Caki2 (cell line): ENCODE measurements at regions not wholly inside any gene's neighbourhood (a gene's known extent, or its start where the extent isn't known, plus 50 kb on each side); places are given as distances from the start of the nearest gene placed in this dataset.

Experiments
- DNase-seq: peaks from one replicate; pipeline ENCODE4 v3.0.0-alpha.2; 2015; ENCODE audit warnings: low read depth
- in situ Hi-C: cut with HindIII; loops from 2 replicates; pipeline ENCODE4 v1.10.0; 2016; ENCODE audit warnings: low sequenced_read_pairs, low pct_unique_long_range_greater_than_20kb, mixed read lengths

DNA sequence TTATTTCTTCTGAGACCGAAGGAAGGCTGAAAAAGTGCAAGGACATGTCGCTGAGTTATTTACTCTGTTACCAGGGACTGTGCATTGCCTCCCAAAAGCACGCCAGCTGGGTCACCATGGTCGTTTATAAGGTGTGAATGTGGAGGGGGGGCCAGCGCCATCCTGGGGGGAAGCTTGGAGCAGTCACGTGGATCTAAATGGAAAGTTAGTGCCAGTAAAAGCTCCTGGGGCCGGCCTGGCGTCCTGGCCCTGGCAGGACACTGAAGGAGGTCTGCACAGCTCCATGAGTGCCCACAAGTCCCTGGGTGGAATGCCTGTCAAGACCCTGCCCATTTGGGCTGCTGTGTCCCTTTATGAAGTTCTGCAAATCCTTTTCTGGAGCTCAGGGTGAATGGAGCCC, 82.6 kb downstream of the C16orf95 start:
- in situ Hi-C loops: no loop called here

DNA sequence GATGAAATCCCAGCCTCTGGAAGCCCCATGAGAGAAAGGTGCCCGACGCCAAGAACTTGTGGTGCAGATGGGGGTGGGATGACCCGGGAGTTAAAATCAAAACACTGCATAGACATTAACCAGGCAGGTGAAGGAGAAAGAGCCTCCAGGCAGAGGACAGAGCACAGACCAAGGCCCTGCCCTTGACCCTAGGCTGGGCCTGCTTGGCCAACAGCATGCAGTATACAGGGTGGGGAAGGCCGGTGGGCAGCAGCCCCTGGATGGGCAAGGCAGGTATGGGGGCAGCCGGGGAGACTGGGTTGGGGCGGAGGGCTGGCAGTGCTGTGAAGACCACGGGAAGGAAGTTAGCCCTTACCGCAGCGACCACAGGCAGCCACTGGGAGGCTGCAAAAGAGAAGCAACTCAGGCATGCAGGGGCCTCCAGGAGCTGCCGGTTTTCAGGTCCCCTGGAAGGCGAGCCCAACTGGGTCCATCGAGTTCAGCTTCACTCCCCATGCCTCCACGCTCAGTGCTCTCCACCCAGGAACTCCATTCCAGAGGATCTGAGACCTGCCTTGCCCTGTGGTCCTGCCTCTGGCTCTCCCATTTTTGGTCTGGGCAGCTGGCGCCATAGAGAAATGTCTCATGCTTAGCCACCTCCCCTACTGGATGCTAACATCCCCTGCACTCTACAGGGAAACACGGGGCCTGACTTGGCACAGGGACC, 81.2 kb downstream of the C16orf95 start:
- in situ Hi-C loops: no loop called here
- no peak for DNase-seq

More for the DNA sequence above, 82.6 kb downstream of the C16orf95 start:
- DNase-seq: no peak

DNA sequence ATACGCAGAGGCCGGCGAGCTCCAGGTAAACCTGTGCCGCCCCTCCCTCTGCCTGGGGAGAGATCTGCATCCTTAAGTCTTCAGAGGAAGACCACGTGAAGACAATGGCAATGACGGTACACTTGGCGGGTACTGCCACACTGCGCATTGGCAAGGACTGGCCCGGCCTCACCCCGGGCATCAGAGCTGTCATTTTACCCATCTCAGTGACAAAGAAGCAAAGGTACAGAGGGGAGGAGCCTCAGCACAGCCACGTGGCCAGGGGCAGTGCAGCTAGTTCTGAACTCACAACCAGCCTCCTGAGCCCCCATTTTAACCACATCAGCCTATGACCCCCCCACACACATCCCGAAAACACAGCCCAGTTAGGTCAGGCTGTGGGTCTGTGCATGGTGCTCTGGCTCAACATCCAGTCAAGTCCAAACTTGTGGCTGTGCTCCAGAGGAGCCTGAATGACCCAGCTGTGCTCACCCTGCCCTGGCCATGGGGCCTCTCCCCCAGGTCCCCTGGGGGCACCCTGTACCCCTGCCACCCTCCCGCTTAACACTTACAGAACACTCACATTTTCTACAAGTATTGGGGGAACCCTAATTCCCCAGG, 80.6 kb downstream of the C16orf95 start:
- no peak for DNase-seq
- in situ Hi-C loops: no loop called here

DNA sequence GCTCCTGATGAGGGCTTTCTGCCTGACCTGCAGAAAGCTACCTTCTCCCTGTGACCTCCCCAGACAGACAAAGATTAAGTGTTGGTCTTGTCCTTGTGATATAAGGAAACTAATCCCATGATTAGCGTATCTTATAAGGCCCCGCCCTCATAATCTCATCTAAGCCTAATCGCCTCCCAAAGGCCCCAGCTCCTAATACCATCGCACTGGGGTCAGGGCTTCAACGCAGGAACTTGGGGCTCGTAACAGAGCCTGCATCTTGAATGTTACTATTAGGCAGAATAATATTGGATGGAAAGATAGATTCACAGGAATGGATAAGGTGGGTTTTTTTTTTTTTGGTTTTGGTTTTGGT, 78.9 kb downstream of the C16orf95 start:
- in situ Hi-C loops: no loop called here
- DNase-seq: no peak

DNA sequence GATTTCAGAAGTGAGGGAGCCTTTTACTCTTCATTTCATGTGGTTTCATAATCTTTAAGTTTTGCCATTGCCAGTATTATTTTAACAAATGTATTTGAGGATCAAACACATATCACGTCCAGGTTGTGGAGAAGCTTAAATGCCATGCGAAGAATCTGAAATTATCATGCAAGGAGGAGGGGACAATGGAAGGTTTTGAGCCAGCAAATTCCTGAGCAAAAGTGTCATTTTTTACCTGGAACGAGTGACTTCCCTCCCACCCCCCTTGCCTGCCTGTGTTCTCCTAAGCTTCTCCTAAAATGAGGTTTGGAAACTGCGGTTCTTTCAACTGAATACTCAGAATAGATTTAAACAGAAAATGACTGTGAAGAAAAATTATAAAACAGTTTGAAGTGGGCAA, 77.6 kb downstream of the C16orf95 start:
- in situ Hi-C loops: no loop called here
- DNase-seq: no peak

DNA sequence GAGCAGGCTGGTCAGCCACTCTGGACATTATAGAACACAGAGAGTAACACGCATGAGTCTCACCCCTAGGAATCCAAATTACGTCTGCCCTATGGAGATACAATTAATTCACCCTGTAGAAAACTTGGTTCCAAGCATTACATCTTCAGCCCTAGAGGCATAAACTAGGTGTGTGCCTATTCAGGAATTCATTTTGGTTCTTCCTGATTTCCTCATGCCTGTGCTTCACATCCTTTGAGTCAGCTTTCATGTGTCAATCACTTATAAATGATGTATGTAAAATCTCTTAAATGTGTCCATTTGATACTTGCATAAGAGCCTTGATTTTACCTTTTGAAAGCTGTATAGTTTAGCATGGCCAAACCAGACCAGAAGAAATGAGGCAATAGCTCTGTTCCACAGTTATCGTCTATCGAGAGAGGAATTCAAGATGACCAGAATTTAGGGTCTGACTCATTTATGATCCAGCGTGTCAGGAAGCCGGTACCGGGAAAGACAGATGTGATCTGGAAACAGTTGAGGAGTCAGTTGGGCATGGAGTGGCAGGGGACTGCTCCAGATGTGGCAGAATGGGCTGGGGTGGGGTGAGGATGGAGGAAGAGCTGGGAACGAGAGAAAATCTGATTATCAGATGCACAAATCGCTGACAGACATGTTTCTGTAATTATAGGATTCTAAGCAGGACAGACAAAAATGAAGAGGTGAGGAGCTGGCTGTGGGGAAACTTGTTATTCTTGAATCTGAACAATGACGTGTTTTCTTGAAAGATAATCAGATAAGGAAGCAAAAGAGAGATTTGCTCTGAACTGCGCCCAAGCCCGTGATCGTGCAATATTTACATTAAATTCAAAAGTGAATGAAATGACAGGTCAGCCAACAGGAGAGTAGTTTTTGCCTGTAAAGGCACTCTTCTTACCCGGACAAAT, 76.7 kb downstream of the C16orf95 start:
- DNase-seq: no peak
- in situ Hi-C loops: no loop called here

DNA sequence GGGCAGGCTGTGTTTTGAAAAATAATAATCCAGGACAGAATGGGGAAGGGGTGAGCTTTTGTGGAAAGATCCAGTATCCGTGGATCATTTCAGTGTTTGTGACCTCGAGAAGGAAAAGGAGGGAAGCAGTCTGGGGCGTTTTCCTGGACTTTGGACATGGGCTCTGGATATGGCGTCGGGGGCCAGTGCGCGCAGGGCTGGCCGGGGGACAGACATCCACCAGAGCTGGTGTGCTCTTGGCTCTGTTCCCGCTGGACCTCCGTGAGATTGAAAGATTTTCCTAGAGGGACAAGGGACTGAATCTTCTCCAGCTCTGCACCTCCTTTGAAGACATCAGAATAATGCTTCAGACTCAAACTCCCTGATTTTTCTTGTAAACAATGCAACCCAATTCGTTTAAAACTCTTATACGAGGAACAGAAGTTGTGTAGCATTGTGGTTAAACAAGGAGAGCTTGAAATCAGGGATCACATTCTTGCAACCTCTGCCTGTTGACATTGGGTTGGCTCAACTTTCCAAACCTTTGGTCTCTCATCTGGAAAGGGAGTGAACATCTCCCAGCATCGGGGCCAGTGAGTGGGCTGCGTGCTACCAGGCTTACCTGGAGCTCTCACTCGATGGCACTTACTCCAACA, 75.9 kb downstream of the C16orf95 start:
- no peak for DNase-seq
- in situ Hi-C loops: no loop called here

DNA sequence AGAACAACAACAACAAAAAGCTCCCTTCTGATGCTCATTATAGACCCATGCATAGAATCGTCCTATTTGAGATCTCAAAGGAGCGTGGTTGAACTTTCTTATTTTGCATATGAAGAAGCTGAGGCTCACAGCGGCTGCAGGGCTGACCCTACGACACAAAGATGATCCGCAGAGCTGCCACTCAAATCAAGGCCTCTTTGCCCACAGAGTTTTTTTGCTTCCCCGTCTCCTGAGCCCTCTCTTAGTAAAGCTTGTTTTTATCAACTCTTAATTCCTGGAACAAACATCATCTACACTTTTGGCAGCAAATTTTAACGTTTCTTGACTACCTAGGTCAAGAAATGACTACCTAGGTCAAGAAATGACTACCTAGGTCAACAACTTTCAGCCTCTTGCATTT, 73.7 kb downstream of the C16orf95 start:
- DNase-seq: no peak
- in situ Hi-C loops: no loop called here

DNA sequence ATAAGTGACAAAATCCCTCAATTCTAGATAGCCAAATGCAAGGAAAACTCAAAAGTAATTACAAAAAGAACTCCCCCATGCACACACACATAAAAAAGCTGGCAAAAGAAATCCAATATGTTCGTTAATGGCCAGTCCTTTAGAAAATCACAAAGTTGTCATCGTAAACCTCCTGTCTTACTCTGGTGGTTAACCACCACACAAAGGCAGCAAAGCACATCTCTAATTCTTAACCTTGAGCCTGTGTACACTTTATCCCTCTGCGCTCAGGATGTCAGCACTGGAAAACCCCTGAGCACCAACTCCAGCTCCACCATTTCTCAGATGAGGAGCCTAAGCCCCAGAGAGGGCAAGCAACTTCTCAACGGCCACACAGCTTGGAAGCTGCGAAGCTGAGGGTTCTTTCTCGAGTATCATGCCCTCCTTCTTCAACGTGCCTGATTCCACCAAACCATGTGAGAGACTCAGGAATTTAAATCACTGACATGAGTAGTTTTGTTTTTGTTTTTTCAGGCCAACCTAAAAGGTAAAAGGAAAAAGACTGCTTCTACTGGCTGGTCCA, 72.5 kb downstream of the C16orf95 start:
- in situ Hi-C loops: no loop called here
- no peak for DNase-seq

DNA sequence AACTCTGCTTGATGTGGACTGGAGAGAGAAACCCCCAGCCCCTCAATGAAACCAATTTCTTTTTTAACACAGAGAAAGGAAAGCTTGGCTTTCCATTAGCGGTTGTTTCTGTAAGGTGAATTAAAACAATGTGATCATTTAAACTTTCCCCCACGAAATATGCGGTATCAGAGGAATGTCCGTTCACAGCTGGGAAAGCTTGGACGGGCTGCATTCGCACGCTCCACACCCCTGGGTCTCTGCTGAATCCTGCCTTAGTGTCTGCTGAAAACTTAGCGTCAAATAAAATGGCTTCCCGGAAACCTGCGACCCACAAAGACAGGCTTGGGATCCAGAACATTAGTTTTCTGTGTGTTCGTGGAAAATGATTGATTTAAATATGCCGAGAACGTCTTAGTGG, 71.7 kb downstream of the C16orf95 start:
- no peak for DNase-seq
- in situ Hi-C loops: no loop called here

DNA sequence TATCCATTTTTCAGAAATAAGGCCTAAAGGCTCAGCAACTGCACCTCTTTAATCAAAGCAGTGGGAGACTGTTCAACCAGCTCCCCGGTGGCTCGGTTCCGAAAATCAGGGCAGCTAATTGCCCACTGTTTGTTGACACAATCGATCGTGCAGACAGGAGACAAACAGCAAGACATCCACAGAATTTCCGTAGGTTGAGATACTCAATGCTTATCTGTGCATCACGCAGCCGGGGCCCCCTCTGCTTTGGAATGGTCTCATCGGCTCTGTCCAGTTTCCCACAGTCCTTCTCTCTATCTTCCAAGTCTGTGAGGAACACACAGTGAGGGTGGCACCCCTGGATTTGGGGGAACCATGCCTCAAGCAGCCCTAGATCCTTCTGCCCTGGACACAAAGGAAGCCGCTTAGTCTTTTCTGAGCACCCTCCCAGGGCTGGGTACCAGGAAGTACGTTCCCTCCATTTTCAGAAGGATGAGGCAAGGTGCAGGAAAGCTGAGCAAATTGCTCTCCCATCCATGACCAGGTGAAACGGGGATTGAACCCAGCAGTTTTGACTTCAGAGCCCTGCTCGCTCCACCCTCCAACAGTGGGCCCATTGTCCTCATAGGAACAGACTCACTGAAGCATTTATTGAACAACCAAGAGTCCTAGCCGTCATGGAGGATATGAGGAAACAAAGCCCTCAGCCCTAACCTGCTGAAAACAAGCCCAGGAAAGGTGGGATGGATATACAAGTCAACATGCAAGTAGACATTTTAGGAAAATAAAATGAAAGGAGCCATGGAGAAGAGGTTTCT, 70.7 kb downstream of the C16orf95 start:
- no peak for DNase-seq
- in situ Hi-C loops: no loop called here

DNA sequence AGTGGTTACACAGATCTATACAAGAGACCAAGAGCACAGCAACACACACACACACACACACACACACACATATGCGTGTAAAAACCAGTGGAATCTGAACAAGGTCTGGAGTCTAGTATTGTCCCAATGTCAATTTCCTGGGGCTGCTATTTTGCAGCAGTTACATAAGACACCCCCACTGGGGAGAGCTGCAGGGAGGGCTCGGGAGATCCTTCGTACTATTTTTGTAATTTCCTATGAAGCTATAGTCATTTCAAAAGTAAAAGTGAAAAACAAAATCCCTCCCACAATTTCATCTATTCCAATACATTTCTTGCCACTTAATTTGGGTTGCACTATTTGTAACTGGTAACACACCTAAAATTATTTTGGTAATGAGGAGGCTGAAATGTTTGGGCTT, 68.5 kb downstream of the C16orf95 start:
- in situ Hi-C loops: no loop called here

DNA sequence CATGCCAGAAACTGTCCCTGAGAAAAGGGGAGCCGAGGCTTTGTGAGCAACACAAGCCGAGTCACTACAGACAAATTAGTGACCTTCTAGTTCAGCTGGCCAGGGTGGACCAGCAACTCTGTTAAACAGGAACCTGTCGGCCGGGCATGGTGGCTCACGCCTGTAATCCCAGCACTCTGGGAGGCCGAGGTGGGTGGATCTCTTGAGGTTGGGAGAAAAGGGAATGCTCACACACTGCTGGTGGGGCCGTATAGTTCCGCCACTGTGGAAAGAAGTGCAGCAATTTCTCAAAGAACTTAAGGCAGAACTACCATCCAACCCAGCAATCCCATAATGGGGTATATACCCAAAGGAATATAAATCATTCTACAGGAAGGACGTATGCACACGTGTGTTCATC, 67.8 kb downstream of the C16orf95 start:
- no peak for DNase-seq
- in situ Hi-C loops: no loop called here

More for the DNA sequence above, 68.5 kb downstream of the C16orf95 start:
- DNase-seq: no peak

DNA sequence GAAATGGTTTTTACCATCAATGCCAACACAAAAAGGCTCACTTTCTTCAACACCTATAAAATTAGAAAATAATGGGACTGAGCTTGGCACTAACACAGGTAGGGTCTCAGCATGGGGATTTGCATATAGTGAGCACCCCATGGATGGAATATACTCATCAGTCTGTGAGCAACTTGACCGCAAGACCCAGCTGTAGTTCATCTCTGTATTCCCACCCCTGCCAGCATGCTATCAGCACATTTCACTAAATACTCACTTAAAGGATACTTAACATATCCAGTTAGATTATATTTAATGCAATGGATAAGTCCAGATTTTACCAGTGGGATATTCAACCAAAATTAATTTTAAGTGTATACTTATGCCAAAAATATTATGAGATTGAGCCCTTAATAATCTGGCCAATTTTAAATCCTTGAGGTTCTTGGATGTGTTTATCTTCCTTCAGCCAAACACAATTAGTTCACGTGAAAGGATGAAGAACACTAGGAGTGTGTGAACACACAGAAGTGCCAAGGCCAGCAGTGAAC, 66.7 kb downstream of the C16orf95 start:
- in situ Hi-C loops: no loop called here
- DNase-seq: no peak

DNA sequence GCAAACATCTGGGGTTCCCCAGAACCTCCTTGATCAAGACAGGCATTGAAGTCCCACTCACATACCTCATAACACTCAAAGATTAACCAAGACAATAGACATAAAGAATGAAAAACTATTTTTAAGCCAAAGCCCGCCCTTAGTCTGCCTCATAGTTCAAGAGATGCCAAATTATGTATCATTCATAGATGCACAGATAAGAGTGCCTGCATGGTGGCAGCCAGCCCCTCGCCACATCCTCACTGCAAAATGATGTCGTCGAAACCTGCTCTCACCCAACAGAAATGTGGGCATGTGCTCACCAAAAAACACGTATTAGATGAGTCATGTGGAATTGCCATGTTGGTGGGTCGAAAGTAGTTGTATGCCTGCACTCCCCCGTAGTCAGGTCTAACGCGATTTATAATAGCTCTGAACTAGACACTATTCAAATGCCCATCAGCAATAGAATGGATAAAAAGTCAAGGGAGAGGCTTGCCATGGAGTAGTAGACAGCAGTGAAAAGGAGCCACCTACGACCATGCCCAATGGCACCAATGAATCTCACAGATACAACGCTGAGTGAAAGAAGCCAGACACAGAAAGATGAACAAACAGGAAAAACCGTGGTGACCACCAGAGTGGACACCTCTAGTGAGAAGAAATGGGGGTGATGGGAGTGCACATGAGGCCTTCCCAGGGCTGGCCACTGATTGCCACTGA, 64.8 kb downstream of the C16orf95 start:
- in situ Hi-C loops: no loop called here
- DNase-seq: no peak
